Neuron (in vitro differentiated cells): ENCODE measurements at regions not wholly inside any gene's neighbourhood (a gene's known extent, or its start where the extent isn't known, plus 50 kb on each side); places are given as distances from the start of the nearest gene placed in this dataset.

Source experiments
- H2AFZ ChIP-seq: one replicate; pipeline ENCODE4 v1.6.1; 2013; ENCODE audit warnings: low read depth, mild to moderate bottlenecking, inconsistent platforms, low read length, moderate library complexity
- H3K27me3 ChIP-seq: one replicate; pipeline ENCODE4 v1.6.1; 2013; ENCODE audit warnings: low read length; ENCODE audit not compliant: insufficient read depth
- H3K36me3 ChIP-seq: one replicate; pipeline ENCODE4 v1.6.1; 2013; ENCODE audit warnings: low read length; ENCODE audit not compliant: insufficient read depth
- H3K4me1 ChIP-seq: one replicate; pipeline ENCODE4 v1.6.1; 2013; ENCODE audit warnings: low read length; ENCODE audit not compliant: insufficient read depth
- H3K4me3 ChIP-seq: 2 replicates; pipeline ENCODE4 v1.5.1; 2013; ENCODE audit warnings: mild to moderate bottlenecking, low read length, moderate library complexity
- H3K9me3 ChIP-seq: one replicate; pipeline ENCODE4 v1.6.1; 2013; ENCODE audit warnings: low read length

- Histone ChIP-seq H3K4me3 (no peak overlapping the region), H3K4me1 (peaks cover 13% of the 10 kb centered on the region), H3K27me3 (no peaks in the 10 kb centered on the region), H2AFZ (no peak overlapping the region), H3K36me3 (no peaks in the 10 kb centered on the region), H3K9me3 (no peaks in the 10 kb centered on the region)
Observed at GRCh38 chr4:36394352-36394903, 113.0 kb downstream of the DTHD1 start.

GRCh38 chr4:36399762-36400353 is 118.4 kb downstream of the DTHD1 start:
- Histone ChIP-seq H3K4me3 (no peak overlapping the region), H3K9me3 (no peaks in the 10 kb centered on the region), H2AFZ (no peak overlapping the region), H3K27me3 (peaks cover 6% of the 10 kb centered on the region), H3K4me1 (no peaks in the 10 kb centered on the region), H3K36me3 (no peaks in the 10 kb centered on the region)

- Histone ChIP-seq H3K27me3 (peaks cover 6% of the 10 kb centered on the region), H3K4me1 (no peaks in the 10 kb centered on the region), H3K36me3 (no peaks in the 10 kb centered on the region), H2AFZ (no peak overlapping the region), H3K9me3 (no peaks in the 10 kb centered on the region), H3K4me3 (no peak overlapping the region)
Observed at GRCh38 chr4:36402008-36402758, 120.8 kb downstream of the DTHD1 start.

- H3K36me3 ChIP-seq: no peaks in the 10 kb centered on the region
- no peaks in the 10 kb centered on the region for H3K4me1 ChIP-seq
Observed at GRCh38 chr4:36411338-36411737, 129.9 kb downstream of the DTHD1 start.

GRCh38 chr4:36414248-36414647 is 132.8 kb downstream of the DTHD1 start:
- H3K36me3 ChIP-seq: no peaks in the 10 kb centered on the region
- H3K4me3 ChIP-seq: no peak overlapping the region
- H3K9me3 ChIP-seq: no peaks in the 10 kb centered on the region
- H2AFZ ChIP-seq: no peak overlapping the region
- H3K4me1 ChIP-seq: no peaks in the 10 kb centered on the region
- H3K27me3 ChIP-seq: no peaks in the 10 kb centered on the region

More at GRCh38 chr4:36411338-36411737, 129.9 kb downstream of the DTHD1 start:
- no peaks in the 10 kb centered on the region for H3K9me3 ChIP-seq
- no peaks in the 10 kb centered on the region for H3K27me3 ChIP-seq
- no peak overlapping the region for H2AFZ ChIP-seq
- no peak overlapping the region for H3K4me3 ChIP-seq

GRCh38 chr4:36417146-36417545 is 135.7 kb downstream of the DTHD1 start:
- Histone ChIP-seq H3K4me3 (no peak overlapping the region), H2AFZ (no peak overlapping the region), H3K9me3 (no peaks in the 10 kb centered on the region), H3K4me1 (no peaks in the 10 kb centered on the region), H3K36me3 (no peaks in the 10 kb centered on the region), H3K27me3 (no peaks in the 10 kb centered on the region)

GRCh38 chr4:36420111-36420679 is 138.8 kb downstream of the DTHD1 start:
- Histone ChIP-seq H2AFZ (no peak overlapping the region), H3K9me3 (no peaks in the 10 kb centered on the region), H3K4me3 (no peak overlapping the region), H3K4me1 (no peaks in the 10 kb centered on the region), H3K36me3 (no peaks in the 10 kb centered on the region), H3K27me3 (peaks cover 3% of the 10 kb centered on the region)

- no peak overlapping the region for H2AFZ ChIP-seq
- no peak overlapping the region for H3K4me3 ChIP-seq
- no peaks in the 10 kb centered on the region for H3K9me3 ChIP-seq
- H3K4me1 ChIP-seq: no peaks in the 10 kb centered on the region
- H3K27me3 ChIP-seq: peaks cover 3% of the 10 kb centered on the region
- no peaks in the 10 kb centered on the region for H3K36me3 ChIP-seq
Observed at GRCh38 chr4:36422607-36423006, 141.2 kb downstream of the DTHD1 start.

- Histone ChIP-seq H3K4me1 (no peaks in the 10 kb centered on the region), H3K4me3 (no peak overlapping the region), H3K36me3 (no peaks in the 10 kb centered on the region), H3K27me3 (peaks cover 3% of the 10 kb centered on the region), H2AFZ (no peak overlapping the region), H3K9me3 (no peaks in the 10 kb centered on the region)
Observed at GRCh38 chr4:36426741-36427140, 145.3 kb downstream of the DTHD1 start.

GRCh38 chr4:36427696-36428095 is 146.3 kb downstream of the DTHD1 start:
- no peak overlapping the region for H2AFZ ChIP-seq
- no peak overlapping the region for H3K4me3 ChIP-seq
- no peaks in the 10 kb centered on the region for H3K4me1 ChIP-seq
- H3K9me3 ChIP-seq: no peaks in the 10 kb centered on the region
- H3K36me3 ChIP-seq: no peaks in the 10 kb centered on the region
- H3K27me3 ChIP-seq: peaks cover 3% of the 10 kb centered on the region

- Histone ChIP-seq H3K4me3 (no peak overlapping the region), H2AFZ (no peak overlapping the region), H3K36me3 (no peaks in the 10 kb centered on the region), H3K4me1 (no peaks in the 10 kb centered on the region), H3K27me3 (no peaks in the 10 kb centered on the region), H3K9me3 (no peaks in the 10 kb centered on the region)
Observed at GRCh38 chr4:36432586-36432985, 151.2 kb downstream of the DTHD1 start.

- no peaks in the 10 kb centered on the region for H3K9me3 ChIP-seq
- H3K27me3 ChIP-seq: no peaks in the 10 kb centered on the region
- H3K4me3 ChIP-seq: no peak overlapping the region
- peaks cover 4% of the 10 kb centered on the region for H3K4me1 ChIP-seq
- no peak overlapping the region for H2AFZ ChIP-seq
- no peaks in the 10 kb centered on the region for H3K36me3 ChIP-seq
Observed at GRCh38 chr4:36439556-36439955, 158.1 kb downstream of the DTHD1 start.

- H3K27me3 ChIP-seq: no peaks in the 10 kb centered on the region
- no peak overlapping the region for H3K4me3 ChIP-seq
- H3K4me1 ChIP-seq: no peaks in the 10 kb centered on the region
- no peak overlapping the region for H2AFZ ChIP-seq
- H3K36me3 ChIP-seq: no peaks in the 10 kb centered on the region
- no peaks in the 10 kb centered on the region for H3K9me3 ChIP-seq
Observed at GRCh38 chr4:36445480-36445879, 164.1 kb downstream of the DTHD1 start.
